ENCODE measurements at regions not wholly inside any gene's neighbourhood (a gene's known extent, or its start where the extent isn't known, plus 50 kb on each side); places are given as distances from the start of the nearest gene placed in this dataset.

DNA sequence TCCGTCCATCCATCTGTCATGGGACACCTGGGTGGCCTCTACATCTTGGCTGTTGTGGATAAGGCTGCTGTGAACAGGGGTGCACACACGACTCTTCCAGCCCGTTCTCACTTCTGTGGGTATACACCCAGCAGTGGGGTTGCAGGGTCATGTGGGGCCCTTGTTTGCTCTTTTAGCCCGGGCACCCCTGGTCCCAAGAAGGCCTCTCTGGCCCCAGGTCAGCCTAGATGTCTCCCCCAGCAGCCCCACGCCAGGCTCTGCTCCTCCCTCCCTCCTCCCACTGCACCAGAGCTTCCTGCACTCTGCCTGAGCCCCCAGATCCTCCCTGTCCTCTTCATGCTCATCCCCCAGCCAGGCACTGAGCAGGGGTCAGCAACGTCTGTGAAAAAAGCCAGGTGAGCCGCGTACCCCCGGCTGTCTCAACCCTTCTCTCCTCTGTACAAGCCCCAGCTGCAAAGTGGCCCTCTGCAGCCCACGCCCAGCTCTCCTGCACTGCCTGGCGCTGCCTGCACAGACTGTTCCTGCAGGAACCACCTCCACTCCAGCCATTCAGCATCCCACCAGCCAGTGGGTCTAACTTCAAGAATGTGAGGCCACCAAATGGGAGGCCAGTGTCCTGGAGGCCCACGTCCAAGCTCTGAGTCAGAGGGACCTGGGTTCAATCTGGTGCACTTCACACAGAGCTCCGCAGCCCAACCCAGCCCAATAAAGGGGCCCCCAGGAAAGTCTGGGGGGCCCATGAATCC, 1508.9 kb downstream of the BRD1 start:
- no peak for DNase-seq

DNA sequence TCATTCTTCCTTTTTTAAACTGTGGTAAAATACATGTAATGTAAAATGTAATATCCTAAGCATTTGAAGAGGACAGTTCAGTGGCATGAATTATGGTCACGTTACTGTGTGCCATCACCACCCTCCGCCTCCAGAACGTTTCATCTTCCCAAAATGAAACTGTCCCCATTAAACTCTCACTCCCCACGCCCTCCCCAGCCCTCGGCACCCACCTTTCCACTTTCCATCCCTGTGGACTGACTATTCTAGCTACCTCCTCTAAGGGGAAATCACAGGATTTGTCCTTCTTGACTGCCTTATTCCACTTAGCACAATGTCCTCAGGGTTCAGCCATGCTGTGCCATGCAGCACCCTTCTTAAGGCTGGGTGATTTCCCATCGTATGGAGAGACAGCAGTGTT, 1509.5 kb downstream of the BRD1 start:
- no peak for DNase-seq

DNA sequence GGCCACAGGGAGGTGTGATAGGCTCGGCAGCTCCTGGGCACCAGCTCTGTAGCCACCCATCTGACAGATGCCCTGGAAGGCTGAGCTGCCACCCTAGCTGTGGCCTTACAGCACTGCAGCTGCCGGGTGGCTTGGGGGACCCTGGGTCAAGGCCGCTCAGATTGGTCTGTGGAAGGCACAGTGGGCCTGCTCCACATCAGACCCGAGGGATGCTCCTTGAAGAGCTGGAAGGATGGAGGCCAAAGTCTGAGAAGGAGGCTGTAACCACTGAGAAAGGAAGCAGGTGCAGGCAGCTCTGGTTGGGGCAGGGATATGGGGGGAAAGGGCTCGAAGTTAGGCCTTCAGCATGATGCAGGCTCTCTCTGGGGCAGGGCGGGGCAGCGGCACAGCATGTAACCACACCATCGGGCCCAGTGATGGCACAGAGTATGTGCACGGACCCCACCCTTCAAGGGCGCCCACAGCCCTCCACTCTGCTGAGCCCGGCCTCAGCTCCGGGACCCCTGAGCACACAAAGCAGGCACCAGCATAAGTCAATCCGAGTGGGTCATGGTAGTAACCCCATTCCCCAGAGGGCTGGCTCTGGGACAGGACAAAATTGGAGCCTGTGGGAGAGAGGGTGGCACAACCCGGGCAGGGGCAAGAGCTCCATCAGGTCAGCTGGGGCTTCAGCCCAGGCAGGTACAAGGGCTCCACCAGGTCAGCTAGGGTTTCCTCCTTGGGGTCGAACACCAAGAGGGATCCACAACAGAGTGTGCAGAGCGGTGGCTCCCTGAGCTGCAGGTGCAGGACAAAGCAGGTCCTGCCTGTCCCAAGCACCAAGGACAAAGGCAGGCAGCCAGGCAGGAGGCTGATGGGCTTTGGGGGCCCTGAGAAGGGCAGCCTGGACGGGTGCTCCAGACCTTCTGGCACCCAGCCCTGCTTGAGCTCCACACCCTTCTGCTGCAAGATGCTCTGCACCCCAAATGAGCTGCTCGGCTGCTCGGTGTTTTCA, 1511.1 kb downstream of the BRD1 start:
- no peak for DNase-seq

DNA sequence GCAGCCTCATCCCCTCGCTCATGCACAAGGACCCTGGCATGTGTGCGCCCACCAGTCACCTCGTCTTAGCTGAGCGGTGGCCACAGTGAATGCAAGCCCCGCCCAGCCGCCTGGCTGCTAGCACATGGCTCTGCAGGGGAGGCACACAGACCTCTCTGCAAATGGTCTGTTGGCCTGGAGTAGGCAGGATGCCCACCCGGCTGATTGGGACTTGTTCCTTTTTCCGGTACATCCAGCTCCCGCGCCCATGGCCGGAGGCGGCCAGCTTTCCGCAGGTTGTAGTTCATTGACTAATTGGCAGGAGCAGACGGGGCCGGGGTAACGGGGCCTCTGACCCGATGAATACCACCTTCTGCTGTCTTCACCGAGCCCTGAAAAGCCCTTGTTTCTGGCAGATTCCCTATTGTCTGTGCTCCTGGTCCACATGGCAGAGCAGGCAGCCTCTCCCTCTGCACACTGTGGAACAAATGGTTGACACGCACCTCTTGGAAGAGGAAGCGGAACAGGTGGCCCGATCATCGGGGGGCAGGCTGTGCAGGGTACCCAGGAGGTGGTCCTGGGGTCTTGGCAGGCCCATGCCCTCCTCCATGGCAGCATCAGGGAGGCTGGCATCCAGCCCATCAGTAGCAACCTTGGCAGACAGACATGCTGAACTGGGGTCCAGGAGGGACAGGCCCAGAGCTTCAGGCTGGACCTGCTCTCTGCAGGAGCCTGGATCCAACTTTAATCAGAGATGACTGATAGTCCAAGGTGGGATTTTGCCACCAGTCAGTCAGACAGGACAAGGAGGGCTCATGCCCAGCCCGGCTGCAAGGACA, 1512.0 kb downstream of the BRD1 start:
- DNase-seq = no peak

DNA sequence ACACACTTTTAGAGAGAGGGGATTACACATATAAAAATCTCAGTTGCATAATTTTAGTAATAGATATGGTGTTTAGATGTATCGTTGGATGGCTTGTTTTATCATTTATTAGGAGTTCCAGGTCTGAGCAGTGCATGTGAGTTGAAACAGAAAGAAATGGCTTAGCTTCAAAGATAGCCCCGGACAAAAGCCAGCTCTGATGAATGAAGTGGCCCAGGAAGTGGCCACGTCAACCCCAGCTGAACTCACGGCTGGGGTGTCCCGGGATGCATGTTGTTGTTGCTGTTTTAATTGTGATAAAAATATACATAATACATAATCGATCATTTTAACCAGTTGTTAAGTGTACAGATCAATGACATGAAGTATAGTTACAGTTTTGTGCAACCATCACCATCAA, 1513.6 kb downstream of the BRD1 start:
- no peak for DNase-seq

DNA sequence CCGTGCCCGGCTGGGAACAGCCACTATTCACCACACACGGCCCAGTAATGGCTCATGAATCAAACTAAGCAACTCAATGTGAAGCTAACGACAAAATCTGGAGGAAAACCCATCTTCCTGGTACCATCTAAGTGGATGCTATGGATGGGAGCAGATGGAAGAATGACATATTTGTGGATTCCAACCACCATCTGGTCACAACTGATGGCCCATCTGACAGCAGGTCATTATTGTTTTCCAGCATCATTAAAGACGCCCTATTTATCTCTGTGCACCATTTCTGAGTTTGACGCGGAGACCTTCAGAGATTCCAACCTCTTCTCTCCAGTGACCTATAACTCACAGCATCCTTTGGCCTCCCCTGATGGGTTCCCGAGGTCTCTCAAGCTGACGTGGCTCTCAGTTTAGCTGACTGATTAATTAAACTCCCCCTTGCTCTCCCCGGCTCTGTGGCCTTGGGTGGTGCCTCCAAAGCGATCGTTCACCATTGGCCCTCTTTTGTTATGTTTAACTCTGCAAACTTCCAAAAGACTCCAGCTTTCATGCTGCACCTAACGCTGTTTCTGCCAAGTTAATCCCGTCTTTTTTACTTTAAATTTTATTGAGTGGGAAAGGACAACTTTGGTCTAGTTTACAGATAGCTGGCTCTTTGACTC, 1514.4 kb downstream of the BRD1 start:
- DNase-seq = no peak

DNA sequence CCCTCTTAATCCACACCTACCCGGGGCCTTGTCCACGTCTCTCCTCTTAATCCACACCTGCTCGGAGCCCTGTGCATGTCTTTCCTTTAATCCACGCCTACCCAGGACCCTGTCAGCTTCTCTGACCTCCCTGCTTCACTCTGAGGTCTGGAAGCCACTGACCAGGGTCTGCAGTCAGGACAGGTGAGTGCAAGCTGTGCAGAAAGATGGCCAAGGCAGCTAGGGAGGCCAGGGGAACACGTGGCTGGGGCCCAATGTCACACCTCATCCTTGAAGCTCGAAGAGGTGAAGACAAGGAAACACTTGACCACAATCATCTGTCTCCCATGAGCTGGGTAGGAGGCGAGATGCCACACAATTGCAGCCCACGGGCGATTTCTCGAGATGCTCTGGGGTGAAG, 1516.9 kb downstream of the BRD1 start:
- no peak for DNase-seq

DNA sequence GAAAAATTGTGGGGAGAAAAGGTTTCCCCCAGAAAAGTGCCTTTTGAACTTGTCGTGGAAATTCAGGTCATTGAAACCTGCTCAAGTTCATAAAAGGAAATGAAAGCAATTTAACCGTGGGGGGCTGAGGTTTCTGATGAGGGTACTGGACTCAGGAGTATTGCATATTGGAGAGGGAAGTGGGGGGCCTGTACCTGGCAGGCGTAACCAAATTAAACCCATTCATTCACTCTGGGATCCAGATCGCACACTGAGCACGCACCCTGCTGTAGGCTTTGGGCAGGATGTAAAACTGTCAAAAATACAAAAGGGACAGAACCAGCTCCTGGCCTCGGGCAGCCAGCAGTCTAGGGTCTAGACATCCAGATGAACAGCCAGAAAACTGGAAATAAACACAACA, 1517.4 kb downstream of the BRD1 start:
- DNase-seq = no peak

DNA sequence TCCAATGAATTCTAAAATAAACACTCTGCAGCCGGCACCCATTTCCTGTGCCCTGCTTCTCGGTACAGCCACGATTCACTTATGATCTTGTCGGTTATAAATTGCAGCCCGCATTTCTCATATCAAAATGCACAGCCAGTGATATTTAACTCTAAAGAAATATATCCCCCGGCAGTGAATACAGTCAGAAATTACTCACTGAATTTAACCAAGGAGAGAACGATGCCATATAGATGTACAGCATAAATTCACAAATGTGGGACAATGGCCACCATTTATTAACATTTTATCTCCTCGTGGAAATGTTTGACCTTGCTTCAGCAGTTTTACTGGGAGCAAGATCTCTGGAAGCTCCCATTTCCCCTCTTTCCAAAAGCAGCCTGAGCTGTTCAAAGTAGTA, 1517.8 kb downstream of the BRD1 start:
- DNase-seq = no peak

DNA sequence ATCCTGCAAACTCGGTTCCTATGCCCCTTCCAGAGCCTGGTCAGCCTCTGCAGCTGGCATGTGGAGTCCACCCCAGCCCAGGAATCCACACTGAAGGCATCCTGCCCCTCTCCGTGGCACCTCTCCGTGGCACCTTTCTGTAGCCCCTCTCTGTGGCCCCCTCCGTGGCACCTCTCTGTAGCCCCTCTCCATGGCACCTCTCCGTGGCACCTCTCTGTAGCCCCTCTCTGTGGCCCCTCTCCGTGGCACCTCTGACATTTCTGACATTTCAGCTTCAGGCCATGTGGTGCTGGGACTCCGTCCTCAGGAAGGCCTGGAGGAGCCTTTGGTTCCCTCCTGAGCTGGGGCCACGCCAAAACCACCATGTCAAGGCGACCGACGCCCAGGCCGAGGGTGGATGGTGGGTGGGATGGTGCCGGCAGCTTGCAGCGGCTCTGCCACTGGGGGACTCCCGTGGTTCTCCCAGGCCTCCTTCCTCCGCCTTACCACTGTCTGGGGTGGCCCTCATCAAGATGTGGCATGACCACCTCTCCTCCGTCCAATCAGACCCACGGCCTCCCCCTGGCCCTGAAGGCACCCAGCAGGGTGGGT, 1518.5 kb downstream of the BRD1 start:
- DNase-seq = no peak

DNA sequence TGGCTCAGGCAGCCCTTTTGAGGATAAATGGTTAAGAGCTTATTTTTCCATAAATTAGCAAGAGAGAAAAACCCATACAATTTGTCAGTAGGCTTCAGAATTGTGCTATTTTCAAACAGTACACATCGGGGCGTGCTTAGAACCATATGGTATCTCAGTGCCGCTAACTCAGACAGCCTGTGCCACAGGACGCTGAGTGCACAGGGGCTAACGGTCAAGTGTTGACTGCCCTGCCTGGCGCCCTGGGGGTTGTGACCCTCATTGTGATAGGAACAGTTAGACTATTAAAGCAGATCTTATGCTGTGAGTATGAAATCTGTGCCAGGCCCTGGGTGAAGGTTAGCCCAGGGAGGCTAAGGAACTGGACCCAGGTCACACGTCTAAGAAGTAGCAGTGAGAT, 1519.7 kb downstream of the BRD1 start:
- DNase-seq = no peak

DNA sequence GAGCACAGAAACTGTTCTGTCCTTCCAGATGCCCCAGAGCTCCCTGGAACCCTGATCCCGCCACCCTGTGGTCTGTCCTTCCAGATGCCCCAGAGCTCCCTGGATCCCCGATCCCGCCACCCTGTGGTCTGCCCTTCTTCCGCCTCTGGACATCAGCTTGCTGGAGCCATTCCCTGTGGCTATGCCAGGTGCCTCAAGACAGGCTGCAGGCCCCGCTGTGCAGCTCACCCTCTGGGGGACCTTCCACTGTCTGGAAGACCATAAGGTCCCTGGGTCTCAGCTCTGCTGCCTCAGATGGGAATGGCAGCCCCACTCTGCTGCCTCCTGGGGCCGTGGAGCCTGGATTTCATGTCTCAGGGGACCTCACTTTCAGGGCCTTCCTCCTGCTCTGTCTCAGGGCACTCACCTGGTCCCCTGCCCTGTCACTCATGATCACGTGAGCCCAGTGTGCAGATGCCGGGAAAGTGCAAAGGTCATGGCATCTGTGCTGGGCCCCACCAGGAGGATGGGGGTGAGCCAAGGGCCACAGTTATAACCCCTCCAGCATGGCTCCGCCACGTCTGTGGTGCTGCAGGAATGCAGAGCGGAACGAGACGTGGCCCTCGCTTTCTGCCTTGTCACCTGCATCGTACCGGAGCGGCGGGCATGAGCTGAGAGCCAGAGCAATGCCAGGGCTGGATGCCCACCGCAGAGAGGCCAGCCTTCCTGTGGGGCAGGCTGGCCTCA, 1520.7 kb downstream of the BRD1 start:
- DNase-seq = no peak

DNA sequence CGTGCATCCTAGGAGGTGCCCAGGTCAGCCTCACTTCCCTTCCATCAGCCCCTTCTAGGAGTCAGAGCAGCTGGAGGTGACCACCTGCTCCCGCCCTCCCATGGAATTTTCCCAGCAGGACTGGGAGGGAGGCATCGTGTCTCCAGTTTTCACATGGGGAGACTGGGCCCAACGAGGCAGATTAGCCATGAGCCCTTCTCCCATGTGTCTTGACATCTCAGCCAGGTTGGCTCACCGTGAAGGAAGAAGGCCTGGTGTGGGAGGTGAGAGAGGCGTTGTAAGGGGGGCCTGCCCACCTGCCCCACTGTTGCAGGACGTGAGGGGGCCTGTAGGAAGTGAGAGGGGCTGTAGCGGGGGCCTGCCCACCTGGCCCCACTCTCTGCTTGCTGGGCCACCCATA, 1521.4 kb downstream of the BRD1 start:
- DNase-seq = no peak

DNA sequence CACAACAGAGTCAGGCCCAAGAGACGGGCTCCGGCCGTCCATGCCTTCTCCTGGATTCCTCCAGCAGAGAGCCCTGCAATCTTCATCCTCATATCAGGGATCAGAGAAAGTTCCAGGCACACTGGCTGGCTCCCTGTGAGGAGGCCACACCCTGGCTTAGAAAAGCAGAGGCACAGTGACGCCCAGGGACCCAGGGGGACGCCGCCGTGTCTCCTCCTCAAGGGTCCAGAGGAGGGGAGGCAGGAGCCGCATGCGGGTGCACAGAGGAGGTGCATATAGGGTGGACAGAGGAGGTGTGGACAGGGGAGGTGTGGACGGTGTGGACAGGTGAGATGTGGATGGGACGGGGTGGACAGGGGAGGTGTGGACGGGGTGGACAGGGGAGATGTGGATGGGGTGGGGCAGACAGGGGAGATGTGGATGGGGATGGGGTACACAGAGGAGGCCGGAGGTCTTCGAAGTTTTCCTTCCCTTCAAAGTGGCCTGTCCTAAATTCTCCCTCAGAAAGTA, 1521.9 kb downstream of the BRD1 start:
- DNase-seq = no peak

DNA sequence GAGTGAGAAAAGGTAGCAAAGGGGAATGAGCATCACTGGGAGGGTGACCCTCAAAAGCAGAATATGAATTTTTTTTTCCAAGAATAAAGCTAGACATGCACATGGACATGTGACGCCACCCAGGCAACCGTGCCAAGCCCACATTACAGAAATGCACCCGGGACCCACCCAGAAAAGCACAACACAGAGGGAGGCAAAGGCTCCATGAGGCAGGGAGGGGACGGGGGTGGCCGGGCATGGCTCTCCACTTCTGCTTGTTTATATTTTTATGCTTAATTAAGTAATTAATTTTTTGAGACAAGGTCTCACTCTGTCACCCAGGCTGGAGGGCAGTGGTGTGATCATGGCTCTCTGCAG, 1524.3 kb downstream of the BRD1 start:
- DNase-seq = no peak

DNA sequence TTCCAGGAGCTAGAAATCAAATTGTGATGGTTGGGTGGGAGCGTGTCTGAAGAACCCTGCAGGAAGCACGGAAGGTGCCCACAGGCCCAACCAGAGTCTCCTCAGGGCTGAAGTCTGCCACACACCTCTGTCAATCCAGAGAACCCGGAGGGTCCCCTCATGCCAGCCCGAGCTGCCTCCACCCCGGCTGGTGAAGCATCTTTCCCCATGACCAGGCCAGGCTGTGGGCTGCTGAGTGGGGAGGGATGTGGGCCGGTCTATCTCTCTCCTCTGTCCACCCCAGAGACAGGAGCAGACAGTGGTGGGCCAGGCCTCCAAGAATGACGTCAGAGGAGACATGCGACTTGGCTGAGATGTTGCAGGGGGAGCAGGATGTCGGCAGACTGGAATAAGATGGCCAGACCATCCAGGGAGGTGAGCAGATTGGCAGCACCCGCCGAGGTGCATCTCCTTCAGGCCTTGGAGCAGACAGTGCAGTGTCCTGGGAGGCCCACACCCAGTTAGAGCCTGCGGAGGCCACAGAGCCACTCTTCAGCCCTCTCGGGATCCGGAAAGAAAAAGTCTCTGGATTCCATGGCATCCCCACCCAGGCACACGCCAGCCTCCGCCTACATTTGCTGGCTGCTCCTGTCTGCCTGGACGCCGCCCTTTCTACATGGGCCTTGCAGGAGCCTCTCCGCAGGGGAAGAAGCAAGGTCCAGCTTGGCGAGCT, 1524.9 kb downstream of the BRD1 start:
- DNase-seq = no peak

DNA sequence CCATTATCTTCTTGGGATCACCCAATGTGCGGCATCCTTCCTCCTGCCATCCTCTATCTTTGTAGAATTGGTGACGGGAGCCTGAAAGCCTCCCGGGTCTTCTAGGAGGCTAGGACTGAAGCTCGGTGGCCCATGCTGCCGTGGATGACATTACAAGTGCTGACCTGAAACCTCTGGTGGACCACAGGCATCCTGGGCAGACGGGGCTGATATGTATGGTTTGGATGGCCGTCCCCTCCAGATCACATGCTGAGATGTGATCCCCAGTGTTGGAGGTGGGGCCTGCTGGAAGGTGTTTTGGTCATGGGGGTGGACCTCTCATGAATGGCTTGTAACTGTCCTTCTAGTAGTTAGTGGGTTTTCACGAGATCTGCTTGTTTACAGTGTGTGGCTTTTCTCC, 1525.8 kb downstream of the BRD1 start:
- DNase-seq = no peak

DNA sequence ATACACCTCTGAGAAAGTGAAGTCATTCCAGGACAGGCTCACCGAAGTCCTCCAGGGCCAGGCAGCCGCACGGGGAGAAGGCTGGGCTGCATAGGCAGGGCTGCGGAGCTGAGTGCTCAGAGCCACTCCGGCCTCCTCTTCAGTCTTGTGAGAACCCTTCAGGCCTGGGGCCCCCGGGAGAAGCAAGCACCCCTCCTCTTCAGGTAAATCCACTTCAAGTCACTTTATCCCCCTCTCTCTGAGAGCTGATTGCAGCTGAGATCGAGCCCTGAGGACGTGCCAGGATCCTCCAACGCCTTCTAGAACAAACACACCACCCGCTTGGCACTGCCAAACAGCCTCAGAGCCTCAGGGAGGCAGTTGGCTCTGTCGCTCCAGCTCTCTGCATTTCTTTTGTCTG, 1526.3 kb downstream of the BRD1 start:
- DNase-seq = no peak

DNA sequence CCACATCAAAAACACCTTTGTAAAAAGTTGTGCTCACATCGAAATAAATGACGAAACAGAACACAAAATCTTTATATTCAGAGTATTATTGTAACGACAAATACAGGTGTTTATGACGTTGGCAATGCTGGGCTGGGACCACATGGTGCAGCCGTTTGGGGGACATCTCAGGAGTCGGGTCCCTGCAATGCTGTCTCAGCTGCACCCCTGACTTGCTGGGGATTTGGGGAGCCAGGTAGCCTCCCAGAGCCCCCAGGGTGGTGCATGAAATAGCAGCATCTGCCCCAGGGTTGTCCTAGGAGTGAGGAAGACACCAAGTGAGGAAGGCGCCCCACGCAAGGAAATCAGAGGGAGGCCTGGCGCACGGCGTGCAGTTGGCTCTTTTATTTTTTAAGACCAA, 1526.8 kb downstream of the BRD1 start:
- no peak for DNase-seq

DNA sequence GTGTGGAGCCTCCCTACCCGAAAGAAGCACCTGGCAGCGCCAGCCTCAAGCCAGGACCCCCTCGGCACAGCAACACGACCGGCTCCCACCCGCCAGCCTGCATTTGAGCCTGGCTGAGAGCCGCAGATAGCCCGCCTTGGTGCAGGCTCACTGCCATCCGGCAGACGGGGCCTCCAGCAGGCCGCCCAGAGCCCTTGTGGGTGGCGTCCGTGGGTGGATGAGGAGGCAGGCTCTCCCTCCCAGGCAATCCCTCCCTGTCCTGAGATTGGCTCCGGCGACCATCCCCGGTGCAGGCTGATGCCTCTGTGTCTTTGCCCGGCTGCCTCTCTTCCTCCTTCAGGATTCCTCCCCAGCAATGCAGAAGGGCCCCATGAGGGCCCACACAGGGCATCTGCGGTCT, 1527.9 kb downstream of the BRD1 start:
- DNase-seq = no peak

DNA sequence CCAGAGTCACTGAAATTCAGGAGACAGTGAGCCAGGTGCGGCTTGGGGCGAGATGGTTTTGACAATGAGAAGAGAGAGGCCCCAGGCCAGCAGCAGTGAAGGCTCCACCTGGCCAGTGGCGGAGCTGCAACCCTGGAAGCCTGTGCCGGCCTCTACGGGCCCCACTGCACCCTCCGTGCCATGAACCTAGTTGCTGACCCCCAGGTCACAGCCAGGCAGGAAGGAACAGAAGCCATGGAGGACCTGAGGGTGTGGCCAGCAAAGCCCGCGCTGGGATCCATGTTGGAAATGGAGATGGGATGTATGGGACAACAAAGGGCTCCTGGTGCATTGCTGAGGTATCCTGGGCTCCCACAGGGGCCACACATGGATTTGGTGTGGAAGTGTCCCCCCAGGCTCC, 1528.5 kb downstream of the BRD1 start:
- no peak for DNase-seq
